OCI-LY1 (cell line): ENCODE measurements at regions not wholly inside any gene's neighbourhood (a gene's known extent, or its start where the extent isn't known, plus 50 kb on each side); places are given as distances from the start of the nearest gene placed in this dataset.

Experiments
- H2AFZ ChIP-seq: fragments of 200-600 bp; sonication (generic), shearing (Covaris generic); 2 replicates; pipeline ENCODE4 v1.6.0; 2014; ENCODE audit warnings: antibody characterized with exemption, mild to moderate bottlenecking, low read length
- H3F3A ChIP-seq: fragments of 200-600 bp; sonication (generic), shearing (Covaris generic); 2 replicates; pipeline ENCODE4 v1.6.0; 2014; ENCODE audit warnings: mild to moderate bottlenecking, antibody characterized with exemption, low read length, moderate library complexity; ENCODE audit not compliant: insufficient read depth
- H3K27ac ChIP-seq: fragments of 200-600 bp; sonication (generic); 2 replicates; pipeline ENCODE4 v1.5.1; 2014; ENCODE audit warnings: low read length, mixed run types, mild to moderate bottlenecking, low read depth; ENCODE audit not compliant: poor library complexity, severe bottlenecking
- H3K27me3 ChIP-seq: fragments of 200-600 bp; sonication (generic); 2 replicates; pipeline ENCODE4 v1.6.0; 2014; ENCODE audit warnings: antibody characterized with exemption, mild to moderate bottlenecking, low read length, moderate library complexity; ENCODE audit not compliant: insufficient read depth
- H3K36me3 ChIP-seq: fragments of 200-600 bp; sonication (generic); 2 replicates; pipeline ENCODE4 v1.6.1; 2014; ENCODE audit warnings: mild to moderate bottlenecking, antibody characterized with exemption, low read length, moderate library complexity, mixed read lengths; ENCODE audit not compliant: insufficient read depth
- H3K4me1 ChIP-seq: fragments of 200-600 bp; sonication (generic); 2 replicates; pipeline ENCODE4 v1.5.1; 2014; ENCODE audit warnings: mild to moderate bottlenecking, low read length, moderate library complexity; ENCODE audit not compliant: insufficient read depth, severe bottlenecking
- H3K4me2 ChIP-seq: fragments of 200-600 bp; sonication (generic), shearing (Covaris generic); 2 replicates; pipeline ENCODE4 v1.6.1; 2014; ENCODE audit warnings: low read length
- H3K4me3 ChIP-seq: fragments of 200-600 bp; sonication (generic); 2 replicates; pipeline ENCODE4 v1.5.1; 2014; ENCODE audit warnings: low read length, low read depth, mild to moderate bottlenecking, mixed read lengths; ENCODE audit not compliant: poor library complexity, severe bottlenecking
- H3K79me2 ChIP-seq: fragments of 200-600 bp; shearing (Covaris generic); 2 replicates; pipeline ENCODE4 v1.6.1; 2016; ENCODE audit warnings: mixed run types, low read length, mixed read lengths; ENCODE audit not compliant: insufficient read depth
- H3K9ac ChIP-seq: fragments of 200-600 bp; sonication (generic), shearing (Covaris generic); 2 replicates; pipeline ENCODE4 v1.6.1; 2014; ENCODE audit warnings: mild to moderate bottlenecking, low read length, mixed read lengths
- H3K9me2 ChIP-seq: fragments of 200-600 bp; sonication (generic), shearing (Covaris generic); 2 replicates; pipeline ENCODE4 v1.6.1; 2014; ENCODE audit warnings: low read depth, mild to moderate bottlenecking, low read length, mixed read lengths
- H3K9me3 ChIP-seq: fragments of 200-600 bp; shearing (Covaris generic); 2 replicates; pipeline ENCODE4 v1.6.1; 2014; ENCODE audit warnings: low read length, mixed read lengths
- H4K20me1 ChIP-seq: fragments of 200-600 bp; sonication (generic), shearing (Covaris generic); 2 replicates; pipeline ENCODE4 v1.6.0; 2016; ENCODE audit warnings: mild to moderate bottlenecking, low read length; ENCODE audit not compliant: insufficient read depth
- CTCF ChIP-seq: fragments of 200-600 bp; sonication (generic), shearing (Covaris generic); IDR thresholded peaks from 2 replicates; pipeline ENCODE4 v1.5.1; 2017; ENCODE audit warnings: mild to moderate bottlenecking, antibody characterized with exemption, low read length, moderate library complexity, mixed read lengths
- EZH2 ChIP-seq: fragments of 200-600 bp; sonication (generic), shearing (Covaris generic); IDR thresholded peaks from 2 replicates; pipeline ENCODE4 v1.8.0; 2017; ENCODE audit warnings: borderline replicate concordance, mixed run types, mild to moderate bottlenecking, antibody characterized with exemption, low read length, moderate library complexity, mixed read lengths

GRCh38 chr3:25872200-25872877 lies 82.4 kb downstream of the OXSM start:
- Histone ChIP-seq H2AFZ (no peak overlapping the region), H3K27me3 (no peaks in the 10 kb centered on the region), H3K4me2 (no peak overlapping the region), H3K9ac (no peak overlapping the region), H3F3A (no peaks in the 10 kb centered on the region), H3K9me2 (no peaks in the 10 kb centered on the region), H3K9me3 (no peaks in the 10 kb centered on the region), H3K27ac (no peak overlapping the region), H3K36me3 (no peaks in the 10 kb centered on the region), H3K79me2 (no peaks in the 10 kb centered on the region), H3K4me3 (no peak overlapping the region), H4K20me1 (no peaks in the 10 kb centered on the region), H3K4me1 (no peaks in the 10 kb centered on the region)
- no peak for TF ChIP-seq EZH2
- no peak for TF ChIP-seq CTCF

GRCh38 chr3:25883492-25883891 lies 93.6 kb downstream of the OXSM start:
- Histone ChIP-seq H2AFZ (no peak overlapping the region), H3K4me3 (no peak overlapping the region), H3K9ac (no peak overlapping the region), H3K36me3 (no peaks in the 10 kb centered on the region), H3K79me2 (no peaks in the 10 kb centered on the region), H3K9me3 (no peaks in the 10 kb centered on the region), H3K4me2 (no peak overlapping the region), H4K20me1 (no peaks in the 10 kb centered on the region), H3K27ac (no peak overlapping the region), H3K9me2 (no peaks in the 10 kb centered on the region), H3K27me3 (no peaks in the 10 kb centered on the region; the same call in 1 of the 2 replicates), H3K4me1 (no peaks in the 10 kb centered on the region), H3F3A (no peaks in the 10 kb centered on the region)
- TF ChIP-seq EZH2 (no peak), CTCF (no peak)

GRCh38 chr3:25884981-25885380 lies 95.1 kb downstream of the OXSM start:
- Histone ChIP-seq H3K27me3 (no peaks in the 10 kb centered on the region; the same call in 1 of the 2 replicates), H4K20me1 (no peaks in the 10 kb centered on the region), H3K9me2 (no peaks in the 10 kb centered on the region), H3K9ac (no peak overlapping the region), H3K4me2 (no peak overlapping the region), H3K4me3 (no peak overlapping the region), H2AFZ (no peak overlapping the region), H3K27ac (no peak overlapping the region), H3K9me3 (no peaks in the 10 kb centered on the region), H3F3A (no peaks in the 10 kb centered on the region), H3K4me1 (no peaks in the 10 kb centered on the region), H3K36me3 (no peaks in the 10 kb centered on the region), H3K79me2 (no peaks in the 10 kb centered on the region)
- TF ChIP-seq CTCF (no peak), EZH2 (no peak)
